Esophagus squamous epithelium (tissue), 4 donors: ENCODE measurements at regions not wholly inside any gene's neighbourhood (a gene's known extent, or its start where the extent isn't known, plus 50 kb on each side); places are given as distances from the start of the nearest gene placed in this dataset.

Experiments
- CTCF ChIP-seq, 6 experiments: fragments of 450-650 bp in 4 of 6; fragments of 200-600 bp in 2 of 6; sonication (generic) in 2 of 6; IDR thresholded peaks; one replicate each; pipeline ENCODE4 v1.5.1; 2016 to 2019; ENCODE audit warnings: antibody characterized with exemption in 6 of 6, mild to moderate bottlenecking in 4 of 6, moderate library complexity in 4 of 6
- POLR2A ChIP-seq, 4 donors: fragments of 450-650 bp; IDR thresholded peaks; one replicate each; pipeline ENCODE4 v1.6.1; 2017; ENCODE audit warnings: antibody characterized with exemption in 4 of 4, mild to moderate bottlenecking in 4 of 4, moderate library complexity in 3 of 4

- TF ChIP-seq CTCF (IDR thresholded peaks at IDR 0.05) = no peak
- TF ChIP-seq POLR2A (IDR thresholded peaks at IDR 0.05) = no peak
Observed at GRCh38 chr18:67241299-67241698, 275.2 kb downstream of the DSEL start.
